Parathyroid adenoma (tissue), 2 donors: ENCODE measurements at regions not wholly inside any gene's neighbourhood (a gene's known extent, or its start where the extent isn't known, plus 50 kb on each side); places are given as distances from the start of the nearest gene placed in this dataset.
"Not testable (repeated sequence)": the region's sequence is repeated elsewhere in the genome, so short reads cannot be mapped to it uniquely, and the experiment has no call there.

Source experiments
- H2AFZ ChIP-seq: fragments of 300-600 bp; sonication (generic); one replicate; pipeline ENCODE4 v1.7.0; 2017; ENCODE audit warnings: antibody characterized with exemption, mild to moderate bottlenecking
- H3K27ac ChIP-seq: fragments of 300-600 bp; sonication (generic); one replicate; pipeline ENCODE4 v1.7.0; 2017
- H3K27me3 ChIP-seq: fragments of 300-600 bp; sonication (generic); one replicate; pipeline ENCODE4 v1.7.0; 2017; ENCODE audit warnings: low read length; ENCODE audit not compliant: control insufficient read depth, insufficient read depth
- H3K36me3 ChIP-seq: fragments of 300-600 bp; sonication (generic); one replicate; pipeline ENCODE4 v1.7.0; 2017; ENCODE audit warnings: low read length; ENCODE audit not compliant: control insufficient read depth, insufficient read depth
- H3K4me1 ChIP-seq: fragments of 300-600 bp; sonication (generic); one replicate; pipeline ENCODE4 v1.7.0; 2017; ENCODE audit warnings: control low read depth
- H3K4me2 ChIP-seq: fragments of 300-600 bp; sonication (generic); one replicate; pipeline ENCODE4 v1.7.0; 2017; ENCODE audit warnings: low read length
- H3K4me3 ChIP-seq: fragments of 300-600 bp; sonication (generic); one replicate; pipeline ENCODE4 v1.7.0; 2017; ENCODE audit warnings: low read depth, low read length
- H3K79me2 ChIP-seq: fragments of 300-600 bp; sonication (generic); one replicate; pipeline ENCODE4 v1.7.0; 2017; ENCODE audit warnings: control low read depth
- H3K9ac ChIP-seq: fragments of 300-600 bp; sonication (generic); one replicate; pipeline ENCODE4 v1.7.0; 2017; ENCODE audit warnings: mild to moderate bottlenecking
- H3K9me3 ChIP-seq: fragments of 300-600 bp; sonication (generic); one replicate; pipeline ENCODE4 v1.7.0; 2017; ENCODE audit warnings: low read length; ENCODE audit not compliant: control insufficient read depth
- TF ChIP-seq, protein P1 (sequence below): fragments of 300-600 bp; sonication (generic); IDR thresholded peaks from one replicate; pipeline ENCODE4 v1.7.0; 2017; ENCODE audit warnings: antibody characterized with exemption, mild to moderate bottlenecking
- donor health status: primary hyperparathyroidism.

DNA sequence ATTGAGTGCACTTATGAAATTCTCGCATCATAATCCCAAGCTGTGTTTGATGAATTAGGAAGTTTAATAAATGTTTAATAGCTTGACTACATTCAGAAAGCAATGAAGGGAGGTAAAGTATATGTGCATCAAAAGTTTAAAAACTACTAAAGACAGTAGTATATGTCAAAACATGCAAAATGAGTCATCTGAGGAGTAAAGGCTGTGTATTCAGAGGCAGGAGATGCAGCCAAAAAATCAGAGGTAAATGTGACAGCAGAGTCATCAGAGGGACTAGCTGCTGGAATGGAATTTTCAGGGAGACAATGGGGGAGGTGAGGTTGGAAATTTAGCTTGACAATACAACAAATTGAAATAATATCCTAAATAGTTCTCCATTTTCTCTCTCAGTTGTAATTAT, 127.0 kb upstream of the FUNDC1 start:
- no peaks in the 10 kb centered on the region for H3K36me3 ChIP-seq
- no peaks in the 10 kb centered on the region for H3K4me1 ChIP-seq
- TF ChIP-seq, protein P1, sequence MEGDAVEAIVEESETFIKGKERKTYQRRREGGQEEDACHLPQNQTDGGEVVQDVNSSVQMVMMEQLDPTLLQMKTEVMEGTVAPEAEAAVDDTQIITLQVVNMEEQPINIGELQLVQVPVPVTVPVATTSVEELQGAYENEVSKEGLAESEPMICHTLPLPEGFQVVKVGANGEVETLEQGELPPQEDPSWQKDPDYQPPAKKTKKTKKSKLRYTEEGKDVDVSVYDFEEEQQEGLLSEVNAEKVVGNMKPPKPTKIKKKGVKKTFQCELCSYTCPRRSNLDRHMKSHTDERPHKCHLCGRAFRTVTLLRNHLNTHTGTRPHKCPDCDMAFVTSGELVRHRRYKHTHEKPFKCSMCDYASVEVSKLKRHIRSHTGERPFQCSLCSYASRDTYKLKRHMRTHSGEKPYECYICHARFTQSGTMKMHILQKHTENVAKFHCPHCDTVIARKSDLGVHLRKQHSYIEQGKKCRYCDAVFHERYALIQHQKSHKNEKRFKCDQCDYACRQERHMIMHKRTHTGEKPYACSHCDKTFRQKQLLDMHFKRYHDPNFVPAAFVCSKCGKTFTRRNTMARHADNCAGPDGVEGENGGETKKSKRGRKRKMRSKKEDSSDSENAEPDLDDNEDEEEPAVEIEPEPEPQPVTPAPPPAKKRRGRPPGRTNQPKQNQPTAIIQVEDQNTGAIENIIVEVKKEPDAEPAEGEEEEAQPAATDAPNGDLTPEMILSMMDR, result no peak
- no peaks in the 10 kb centered on the region for H3K27me3 ChIP-seq
- no peak overlapping the region for H3K4me3 ChIP-seq
- H3K4me2 ChIP-seq, result no peak overlapping the region
- no peaks in the 10 kb centered on the region for H3K9me3 ChIP-seq
- H3K9ac ChIP-seq, result no peak overlapping the region
- H2AFZ ChIP-seq, result no peak overlapping the region
- H3K79me2 ChIP-seq, result no peaks in the 10 kb centered on the region
- H3K27ac ChIP-seq, result no peak overlapping the region

DNA sequence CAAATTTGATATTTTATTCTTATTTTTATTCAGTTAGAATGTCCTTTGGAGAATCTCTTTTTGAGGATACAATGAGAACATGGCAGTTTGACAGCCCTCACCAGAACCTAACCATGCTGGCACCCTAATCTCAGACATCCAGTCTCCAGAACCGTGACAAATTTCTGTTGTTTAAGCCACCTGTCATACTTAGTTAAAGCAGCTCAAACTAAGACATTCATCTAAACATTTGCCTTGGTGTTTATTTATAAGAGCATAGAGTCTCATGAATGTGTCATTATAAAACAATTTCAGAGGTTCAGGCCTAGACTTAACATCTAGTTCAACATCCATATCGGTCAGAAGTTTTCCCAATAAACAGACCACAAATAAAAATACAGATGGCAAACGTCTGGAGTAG, 125.1 kb upstream of the FUNDC1 start:
- no peak overlapping the region for H3K27ac ChIP-seq
- H3K36me3 ChIP-seq, result no peaks in the 10 kb centered on the region
- TF ChIP-seq, protein P1, result no peak
- no peak overlapping the region for H3K9ac ChIP-seq
- no peak overlapping the region for H2AFZ ChIP-seq
- H3K4me3 ChIP-seq, result no peak overlapping the region
- H3K4me2 ChIP-seq, result no peak overlapping the region
- H3K79me2 ChIP-seq, result no peaks in the 10 kb centered on the region
- H3K9me3 ChIP-seq, result no peaks in the 10 kb centered on the region
- no peaks in the 10 kb centered on the region for H3K27me3 ChIP-seq
- no peaks in the 10 kb centered on the region for H3K4me1 ChIP-seq

DNA sequence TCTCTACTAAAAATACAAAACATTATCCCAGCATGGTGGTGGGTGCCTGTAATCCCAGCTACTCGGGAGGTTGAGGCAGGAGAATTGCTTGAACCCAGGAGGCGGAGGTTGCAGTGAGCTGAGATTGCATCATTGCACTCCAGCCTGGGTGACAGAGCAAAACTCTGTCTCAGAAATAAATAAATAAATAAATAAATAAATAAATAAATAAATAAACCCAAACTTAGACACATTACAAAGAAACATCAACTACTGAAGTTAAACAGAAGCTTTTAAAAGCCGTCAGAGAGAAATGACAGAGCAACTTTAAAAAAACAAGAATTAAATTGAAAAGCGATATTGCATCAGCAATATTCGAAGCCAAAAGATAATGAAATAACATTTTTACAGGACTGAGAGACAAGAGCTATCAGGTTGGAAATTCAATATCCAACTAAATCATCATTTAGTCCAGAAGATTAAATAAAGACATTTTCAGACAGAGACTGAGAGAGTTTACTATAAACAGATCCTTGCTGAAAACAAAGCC, 115.1 kb upstream of the FUNDC1 start:
- not testable (repeated sequence) for H3K9me3 ChIP-seq, H3K36me3 ChIP-seq, H3K4me2 ChIP-seq, H3K27me3 ChIP-seq, H3K4me3 ChIP-seq, H2AFZ ChIP-seq, H3K27ac ChIP-seq, H3K4me1 ChIP-seq, H3K79me2 ChIP-seq, H3K9ac ChIP-seq

DNA sequence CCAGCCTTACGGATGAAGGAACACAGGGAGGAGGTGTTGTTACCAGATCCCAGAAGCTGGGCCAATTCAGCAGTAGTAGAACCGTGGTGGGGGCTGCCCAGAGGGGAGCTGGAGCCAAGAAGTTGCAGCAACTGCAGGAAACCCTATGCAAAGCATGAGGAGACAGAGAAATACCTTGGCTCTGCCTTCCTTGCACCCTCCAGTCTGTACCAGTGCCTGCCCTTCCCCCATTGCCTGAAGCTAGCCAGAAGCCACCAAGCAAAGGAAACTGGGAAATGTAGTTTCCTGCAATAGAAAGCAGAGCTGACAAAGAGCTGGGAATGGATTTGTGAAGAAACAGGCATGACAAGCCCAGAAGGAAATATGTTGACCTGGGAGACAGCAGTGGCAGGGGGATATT, 108.7 kb upstream of the FUNDC1 start:
- Histone ChIP-seq H3K4me2 (no peak overlapping the region), H2AFZ (peak overlapping the region; percentile 9), H3K36me3 (no peaks in the 10 kb centered on the region), H3K4me3 (no peak overlapping the region), H3K79me2 (no peaks in the 10 kb centered on the region), H3K9ac (no peak overlapping the region), H3K27me3 (no peaks in the 10 kb centered on the region), H3K27ac (no peak overlapping the region), H3K9me3 (no peaks in the 10 kb centered on the region), H3K4me1 (peaks cover 3% of the 10 kb centered on the region)
- TF ChIP-seq, protein P1, result no peak

DNA sequence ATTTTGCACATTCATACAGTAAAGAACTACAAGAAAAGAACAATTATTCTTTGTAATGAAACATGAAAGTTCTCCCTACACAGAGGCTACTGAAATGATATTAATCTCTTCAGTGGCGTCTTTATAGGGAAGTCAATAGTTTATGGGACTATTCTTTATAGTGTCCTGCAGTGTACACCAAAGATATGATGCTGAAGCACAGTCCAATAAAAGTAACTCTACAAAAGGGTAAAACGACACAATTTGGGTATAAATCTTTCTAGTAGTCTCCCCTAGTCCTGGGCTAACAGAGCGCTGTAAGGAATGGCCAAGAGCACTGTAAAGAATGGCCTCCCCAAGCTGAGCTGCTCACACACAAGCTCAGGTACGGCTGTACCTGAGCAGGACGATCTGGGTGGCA, 101.1 kb upstream of the FUNDC1 start:
- H3K9me3 ChIP-seq, result no peaks in the 10 kb centered on the region
- TF ChIP-seq, protein P1, result no peak
- no peaks in the 10 kb centered on the region for H3K27me3 ChIP-seq
- no peak overlapping the region for H2AFZ ChIP-seq
- no peaks in the 10 kb centered on the region for H3K79me2 ChIP-seq
- no peak overlapping the region for H3K9ac ChIP-seq
- H3K4me3 ChIP-seq, result no peak overlapping the region
- no peak overlapping the region for H3K4me2 ChIP-seq
- no peaks in the 10 kb centered on the region for H3K4me1 ChIP-seq
- H3K27ac ChIP-seq, result no peak overlapping the region
- no peaks in the 10 kb centered on the region for H3K36me3 ChIP-seq
